PFSK-1 (cell line): ENCODE measurements at regions not wholly inside any gene's neighbourhood (a gene's known extent, or its start where the extent isn't known, plus 50 kb on each side); places are given as distances from the start of the nearest gene placed in this dataset.

ENCODE experiments used
- FOXP2 ChIP-seq: optimal IDR thresholded peaks from 2 replicates; pipeline ENCODE3; 2011; ENCODE audit warnings: borderline replicate concordance, control low read depth, inconsistent platforms; ENCODE audit not compliant: insufficient read depth; ENCODE audit errors: extremely low read length, extremely low read depth
- POLR2AphosphoS5 ChIP-seq: IDR thresholded peaks from 2 replicates; pipeline ENCODE4 v1.6.1; 2012; ENCODE audit warnings: low read depth, mild to moderate bottlenecking, control low read depth, low read length, moderate library complexity
- REST ChIP-seq, 2 experiments: IDR thresholded peaks; 2 replicates each; pipeline versions ENCODE4 v1.6.1 to v1.8.0; 2011 to 2012; ENCODE audit warnings: low read depth in 2 of 2, low read length in 2 of 2, control low read depth in 1 of 2, inconsistent platforms in 1 of 2, mild to moderate bottlenecking in 1 of 2, moderate library complexity in 1 of 2; ENCODE audit not compliant: insufficient read depth in 1 of 2
- SIN3A ChIP-seq: IDR thresholded peaks from 2 replicates; pipeline ENCODE4 v1.6.1; 2012; ENCODE audit warnings: mild to moderate bottlenecking, low read length, moderate library complexity, borderline replicate concordance; ENCODE audit not compliant: insufficient read depth
- TAF1 ChIP-seq: IDR thresholded peaks from 2 replicates; pipeline ENCODE4 v1.6.1; 2012; ENCODE audit warnings: low read length, control low read depth, borderline replicate concordance; ENCODE audit not compliant: insufficient read depth

- no peak for TF ChIP-seq TAF1
- no peak for TF ChIP-seq FOXP2
- no peak for TF ChIP-seq POLR2AphosphoS5
- no peak for TF ChIP-seq REST (IDR thresholded peaks at IDR 0.05; ENCODE audit: insufficient read depth in 1 of 2, low read depth in 2 of 2, low read length in 2 of 2)
Observed at GRCh38 chr12:105622846-105623736, 292.6 kb downstream of the C12orf75 start.

GRCh38 chr12:105626653-105627052, 296.2 kb downstream of the C12orf75 start:
- TF ChIP-seq FOXP2: no peak
- no peak for TF ChIP-seq REST (IDR thresholded peaks at IDR 0.05; ENCODE audit: insufficient read depth in 1 of 2, low read depth in 2 of 2, low read length in 2 of 2)
- TF ChIP-seq TAF1: no peak

DNA sequence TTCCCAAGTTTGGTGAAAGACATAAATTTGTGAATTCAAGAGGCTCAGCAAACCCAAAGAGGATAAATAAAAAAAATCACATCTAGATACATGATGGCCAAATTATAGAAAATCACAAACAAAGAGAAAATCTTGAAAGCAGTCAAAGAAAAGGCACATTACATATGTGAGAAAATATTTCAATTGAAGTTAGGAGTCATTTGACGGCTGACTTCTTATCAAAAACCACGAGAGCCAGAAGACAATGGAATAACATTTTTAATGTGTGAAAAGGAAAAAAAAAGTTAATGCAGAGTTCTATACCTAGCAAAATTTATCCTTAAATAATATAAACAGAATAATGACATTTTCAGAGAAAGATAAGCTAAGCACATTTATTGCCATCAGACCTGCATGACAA, 307.0 kb downstream of the C12orf75 start:
- TF ChIP-seq TAF1 (no peak), REST (IDR thresholded peaks at IDR 0.05; ENCODE audit: insufficient read depth in 1 of 2, low read depth in 2 of 2, low read length in 2 of 2) (no peak), POLR2AphosphoS5 (no peak), SIN3A (no peak), FOXP2 (no peak)

GRCh38 chr12:105640761-105641160, 310.3 kb downstream of the C12orf75 start:
- no peak for TF ChIP-seq SIN3A
- no peak for TF ChIP-seq POLR2AphosphoS5
- no peak for TF ChIP-seq TAF1
- no peak for TF ChIP-seq REST (IDR thresholded peaks at IDR 0.05; ENCODE audit: insufficient read depth in 1 of 2, low read depth in 2 of 2, low read length in 2 of 2)
